Esophagus squamous epithelium (tissue), 4 donors: ENCODE measurements at regions not wholly inside any gene's neighbourhood (a gene's known extent, or its start where the extent isn't known, plus 50 kb on each side); places are given as distances from the start of the nearest gene placed in this dataset.

Experiments
- CTCF ChIP-seq, 6 experiments: fragments of 450-650 bp in 4 of 6; fragments of 200-600 bp in 2 of 6; sonication (generic) in 2 of 6; IDR thresholded peaks; one replicate each; pipeline ENCODE4 v1.5.1; 2016 to 2019; ENCODE audit warnings: antibody characterized with exemption in 6 of 6, mild to moderate bottlenecking in 4 of 6, moderate library complexity in 4 of 6
- POLR2A ChIP-seq, 4 donors: fragments of 450-650 bp; IDR thresholded peaks; one replicate each; pipeline ENCODE4 v1.6.1; 2017; ENCODE audit warnings: antibody characterized with exemption in 4 of 4, mild to moderate bottlenecking in 4 of 4, moderate library complexity in 3 of 4

- TF ChIP-seq CTCF (IDR thresholded peaks at IDR 0.05) (no peak), POLR2A (IDR thresholded peaks at IDR 0.05) (no peak)
Measured at GRCh38 chr2:164429354-164429753, 191.9 kb downstream of the GRB14 start.
